C4-2B (cell line): ENCODE measurements at regions not wholly inside any gene's neighbourhood (a gene's known extent, or its start where the extent isn't known, plus 50 kb on each side); places are given as distances from the start of the nearest gene placed in this dataset.
A peak's percentile ranks its signal among the peaks of the same experiment; 100 is the strongest.
"Not testable (repeated sequence)": the region's sequence is repeated elsewhere in the genome, so short reads cannot be mapped to it uniquely, and the experiment has no call there.

Source experiments
- H3K27ac ChIP-seq: fragments of 450-650 bp; 2 replicates; pipeline ENCODE4 v1.5.1; 2017
- CTCF ChIP-seq: fragments of 450-650 bp; conservative IDR thresholded peaks from 2 replicates; pipeline ENCODE4 v1.5.1; 2017; ENCODE audit warnings: mild to moderate bottlenecking
- ZFX ChIP-seq: fragments of 450-650 bp; IDR thresholded peaks from 2 replicates; pipeline ENCODE4 v1.6.1; 2017

- TF ChIP-seq ZFX (no peak), CTCF (no peak)
- H3K27ac ChIP-seq: no peak overlapping the region
Measured at GRCh38 chr11:82507288-82507687, 226.4 kb downstream of the FAM181B start.

GRCh38 chr11:82505379-82505778 lies 228.3 kb downstream of the FAM181B start:
- no peak overlapping the region for H3K27ac ChIP-seq
- TF ChIP-seq CTCF (no peak), ZFX (no peak)

- H3K27ac ChIP-seq: not testable (repeated sequence)
Measured at GRCh38 chr11:82501174-82501573, 232.5 kb downstream of the FAM181B start.

- no peak overlapping the region for H3K27ac ChIP-seq
- TF ChIP-seq CTCF: peak; percentile 86
- no peak for TF ChIP-seq ZFX
Measured at GRCh38 chr11:82494988-82495432, 238.7 kb downstream of the FAM181B start.

GRCh38 chr11:82474876-82475275 lies 258.8 kb downstream of the FAM181B start:
- H3K27ac ChIP-seq: no peak overlapping the region
- TF ChIP-seq ZFX (no peak), CTCF (no peak)

- TF ChIP-seq ZFX: no peak
- TF ChIP-seq CTCF: no peak
- no peak overlapping the region for H3K27ac ChIP-seq
Measured at GRCh38 chr11:82465481-82465880, 268.2 kb downstream of the FAM181B start.

GRCh38 chr11:82462608-82463242 lies 270.9 kb downstream of the FAM181B start:
- no peak overlapping the region for H3K27ac ChIP-seq
- no peak for TF ChIP-seq ZFX
- TF ChIP-seq CTCF: no peak

GRCh38 chr11:82458761-82459160 lies 274.9 kb downstream of the FAM181B start:
- no peak overlapping the region for H3K27ac ChIP-seq

More at GRCh38 chr11:82458761-82459160, 274.9 kb downstream of the FAM181B start:
- TF ChIP-seq ZFX (no peak), CTCF (no peak)
